ENCODE measurements at regions not wholly inside any gene's neighbourhood (a gene's known extent, or its start where the extent isn't known, plus 50 kb on each side); places are given as distances from the start of the nearest gene placed in this dataset.

GRCh38 chr6:88216182-88216581, 50.0 kb upstream of the CNR1 start:
- H3K27me3 ChIP-seq, result no peaks in the 10 kb centered on the region
- H3K4me3 ChIP-seq, result no peak overlapping the region
- H3K4me1 ChIP-seq, result no peaks in the 10 kb centered on the region
- H3K36me3 ChIP-seq, result no peaks in the 10 kb centered on the region
- no peak overlapping the region for H3K27ac ChIP-seq
- H3K9me3 ChIP-seq, result no peaks in the 10 kb centered on the region
- DNase-seq (no peak), ATAC-seq (ENCODE audit: low FRiP score in 2 of 2) (no peak)
- 79 to 96% methylated on average over 2 of the region's 2 CpGs for WGBS, 2 donors
- TF ChIP-seq CTCF (IDR thresholded peaks at IDR 0.05), result no peak
- no peak for TF ChIP-seq POLR2AphosphoS5 (IDR thresholded peaks at IDR 0.05)
- no peak for TF ChIP-seq POLR2A (IDR thresholded peaks at IDR 0.05)
- no peak for TF ChIP-seq EP300 (IDR thresholded peaks at IDR 0.05)

Measured in upper lobe of left lung (tissue), 6 donors.